GM19438 (cell line): ENCODE measurements at regions not wholly inside any gene's neighbourhood (a gene's known extent, or its start where the extent isn't known, plus 50 kb on each side); places are given as distances from the start of the nearest gene placed in this dataset.
"Not testable (repeated sequence)": the region's sequence is repeated elsewhere in the genome, so short reads cannot be mapped to it uniquely, and the experiment has no call there.

Source experiments
- ATAC-seq: cut with Tn5 transposase; IDR thresholded peaks from one replicate; pipeline ENCODE4 v1.9.1; 2021; ENCODE audit warnings: low read depth; ENCODE audit not compliant: unreplicated experiment

DNA sequence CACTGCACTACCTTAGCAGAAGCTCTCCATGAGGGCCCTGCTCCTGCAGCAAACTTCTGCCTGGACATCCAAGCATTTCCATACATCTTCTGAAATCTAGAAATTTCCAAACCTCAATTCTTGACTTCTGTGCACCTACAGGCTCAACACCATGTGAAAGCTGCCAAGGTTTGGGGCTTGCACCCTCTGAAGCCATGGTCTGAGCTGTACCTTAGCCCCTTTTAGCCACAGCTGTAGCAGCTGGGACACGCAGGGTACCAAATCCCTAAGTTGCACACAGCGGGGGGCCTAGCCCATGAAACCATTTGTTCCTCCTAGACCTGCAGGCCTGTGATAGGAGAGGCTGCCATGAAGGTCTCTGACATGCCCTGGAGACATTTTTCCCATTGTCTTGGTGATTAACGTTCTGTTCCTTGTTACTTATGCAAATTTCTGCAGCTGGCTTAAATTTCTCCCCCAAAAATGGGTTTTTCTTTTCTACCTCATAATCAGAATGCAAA is 102.7 kb downstream of the EN1 start:
- ATAC-seq = not testable (repeated sequence)

DNA sequence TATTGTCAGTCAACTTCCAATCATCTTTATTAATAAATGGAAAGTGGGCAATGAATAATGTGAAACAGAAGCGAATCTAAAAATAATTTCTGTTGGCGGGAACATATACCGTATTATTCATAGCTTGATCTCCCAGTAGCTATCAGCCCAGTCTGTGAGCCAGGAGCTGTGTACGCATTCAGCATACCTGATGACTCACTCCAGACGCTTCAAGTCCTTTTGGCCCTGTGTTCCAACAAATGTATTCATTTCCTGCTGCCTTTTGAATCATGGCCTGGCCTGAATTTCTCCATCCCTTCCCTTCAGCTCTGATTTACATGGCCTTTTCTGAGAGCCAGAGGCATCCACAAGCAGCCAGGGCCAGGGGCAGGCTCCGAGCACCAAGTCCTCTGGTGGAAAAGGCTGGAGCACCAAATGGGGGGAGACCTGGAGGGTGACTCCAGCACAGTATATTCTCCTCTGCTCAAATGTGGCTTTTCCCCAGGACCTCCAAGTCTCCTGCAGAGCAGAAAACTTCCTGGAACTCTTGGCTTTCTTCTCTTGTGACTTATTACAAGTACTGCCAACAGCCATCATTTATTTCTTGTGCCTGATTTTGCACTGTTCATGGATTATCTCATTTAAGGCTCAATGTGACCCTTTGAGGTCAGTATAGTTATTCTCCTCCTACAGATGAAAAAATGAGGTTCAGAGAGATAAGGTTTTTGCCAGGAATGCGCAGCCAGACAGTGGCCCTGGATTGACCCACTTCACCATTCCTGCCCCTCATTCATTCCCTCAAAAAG is 108.7 kb downstream of the EN1 start:
- ATAC-seq = no peak

DNA sequence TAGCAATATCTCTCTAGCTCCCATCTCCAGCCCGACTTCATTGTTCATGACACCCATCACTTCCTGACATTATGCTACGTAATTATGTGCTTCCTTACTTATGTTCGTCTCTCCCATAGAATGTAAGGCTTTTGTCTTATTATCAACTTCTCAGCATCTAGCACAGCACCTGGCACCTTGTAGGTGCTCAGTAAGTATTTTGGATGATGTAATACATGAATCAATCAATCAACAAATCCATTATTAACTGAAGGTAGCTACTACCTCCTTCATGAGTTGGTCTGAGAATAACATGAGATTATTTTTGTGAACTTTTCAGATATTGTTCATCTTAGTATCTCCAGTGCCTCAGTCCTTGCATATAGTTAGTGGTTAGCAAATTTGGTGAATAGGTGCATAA is 109.3 kb downstream of the EN1 start:
- ATAC-seq = no peak

DNA sequence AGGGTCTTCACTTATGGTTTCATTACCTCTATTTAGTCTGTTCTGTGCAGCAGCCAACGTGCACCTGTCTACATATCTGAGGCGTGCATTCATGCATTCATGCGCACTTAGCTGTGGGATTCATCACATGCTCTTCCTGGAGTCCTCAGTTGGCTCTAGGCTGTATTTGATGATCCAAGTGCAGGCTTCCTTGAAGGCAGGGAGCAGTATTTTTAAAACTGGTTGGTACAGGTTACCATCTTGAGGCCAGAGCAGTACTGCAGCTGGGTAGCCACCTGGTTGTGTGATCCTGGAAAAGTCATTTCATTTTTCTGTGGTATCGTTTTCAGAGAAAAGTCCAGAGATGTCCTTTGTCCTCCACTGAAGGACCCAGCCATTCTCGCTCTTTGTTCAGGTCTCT is 109.8 kb downstream of the EN1 start:
- no peak for ATAC-seq

DNA sequence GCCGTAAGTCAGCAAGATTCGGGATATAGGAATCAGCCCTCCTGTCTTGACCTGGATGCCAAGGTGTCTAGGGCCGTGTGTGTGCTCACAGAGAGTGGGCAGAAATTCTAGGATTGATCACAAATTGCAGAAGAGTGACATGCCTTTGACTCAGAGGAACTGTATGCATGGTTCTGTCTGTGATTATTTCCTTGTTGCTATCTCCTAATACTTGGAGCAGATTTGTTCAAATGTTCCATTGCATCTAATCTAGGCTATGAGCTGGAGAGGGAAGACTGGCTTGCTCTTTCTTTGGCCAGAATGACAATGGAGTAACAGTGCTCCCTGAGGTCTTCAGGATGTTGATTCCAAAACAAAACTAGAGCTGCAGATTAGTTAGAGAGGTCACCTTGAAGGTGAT is 115.0 kb downstream of the EN1 start:
- ATAC-seq = no peak

DNA sequence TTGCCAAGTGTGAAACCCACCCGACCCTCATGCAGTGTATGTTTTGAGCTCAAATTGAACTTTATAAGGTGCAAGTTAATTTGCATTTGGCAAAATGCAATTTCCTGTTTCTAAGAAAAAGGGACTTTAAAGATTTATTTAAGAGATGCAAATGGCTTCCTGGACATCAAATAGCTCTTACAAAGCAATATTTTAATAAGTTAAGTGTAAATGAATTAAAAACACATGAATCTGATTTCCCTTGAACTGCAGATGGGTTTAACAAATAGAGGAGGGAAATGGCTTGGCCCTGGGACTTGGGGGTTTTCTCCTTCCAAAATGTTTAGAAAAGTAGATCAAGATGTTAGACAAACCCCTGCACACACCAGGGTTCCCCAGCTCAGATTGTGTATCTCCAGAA is 116.0 kb downstream of the EN1 start:
- ATAC-seq = no peak

DNA sequence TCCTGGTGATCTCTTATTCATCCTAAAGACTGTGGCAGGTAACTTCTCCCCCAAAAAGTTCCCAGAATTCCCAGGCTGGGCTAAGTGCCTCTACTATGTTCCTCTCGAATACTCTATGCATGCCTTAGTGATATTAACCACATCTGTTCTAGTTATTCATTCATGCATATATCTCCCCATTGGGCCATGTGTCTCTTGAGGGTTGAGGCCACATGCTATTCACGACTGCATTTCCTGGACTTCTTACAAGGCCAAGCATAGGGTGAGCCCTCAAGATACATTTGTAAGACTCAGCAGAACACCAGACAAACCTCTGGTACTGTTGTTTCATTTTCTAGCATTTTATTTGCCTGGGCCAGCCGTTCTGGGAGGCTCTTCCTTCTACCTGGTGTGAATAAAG is 117.0 kb downstream of the EN1 start:
- ATAC-seq = no peak

DNA sequence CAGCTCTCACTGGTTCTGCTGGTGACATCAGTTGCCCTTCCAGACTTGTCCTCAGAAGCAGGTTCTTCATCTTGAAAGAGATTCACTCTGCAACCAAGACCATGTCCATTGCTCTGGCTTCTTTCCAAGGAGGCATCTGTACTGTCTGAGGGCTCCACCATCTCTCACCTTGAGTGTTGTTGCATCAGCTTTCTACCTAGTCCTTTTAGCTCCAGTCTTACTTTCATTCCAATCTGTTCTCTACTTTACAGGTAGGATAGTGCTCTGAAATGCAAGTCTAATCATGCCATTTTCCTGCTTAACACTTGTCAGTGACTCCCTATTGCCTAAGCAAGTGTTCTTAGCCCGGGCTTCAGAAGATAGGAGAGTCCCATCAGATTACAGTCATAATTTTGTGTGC is 117.7 kb downstream of the EN1 start:
- ATAC-seq = no peak

DNA sequence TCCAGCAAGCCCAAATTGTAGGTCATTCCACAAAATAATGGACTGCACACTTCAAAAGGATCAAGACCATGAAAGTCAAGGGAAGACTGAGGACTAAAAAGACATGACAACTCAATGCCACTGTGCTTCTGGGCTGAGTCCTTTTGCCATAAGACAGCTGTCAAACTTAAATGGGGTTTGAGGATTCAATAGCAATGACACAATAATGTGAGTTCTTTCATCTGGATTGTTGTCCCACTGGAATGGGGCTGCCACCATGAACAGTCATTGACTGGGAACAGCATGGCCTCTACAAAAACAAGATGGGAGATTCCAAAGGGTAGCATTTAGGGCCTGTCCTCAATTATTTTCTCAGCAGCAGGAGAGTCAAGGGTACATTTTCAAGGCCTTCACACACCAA is 118.5 kb downstream of the EN1 start:
- ATAC-seq = no peak

DNA sequence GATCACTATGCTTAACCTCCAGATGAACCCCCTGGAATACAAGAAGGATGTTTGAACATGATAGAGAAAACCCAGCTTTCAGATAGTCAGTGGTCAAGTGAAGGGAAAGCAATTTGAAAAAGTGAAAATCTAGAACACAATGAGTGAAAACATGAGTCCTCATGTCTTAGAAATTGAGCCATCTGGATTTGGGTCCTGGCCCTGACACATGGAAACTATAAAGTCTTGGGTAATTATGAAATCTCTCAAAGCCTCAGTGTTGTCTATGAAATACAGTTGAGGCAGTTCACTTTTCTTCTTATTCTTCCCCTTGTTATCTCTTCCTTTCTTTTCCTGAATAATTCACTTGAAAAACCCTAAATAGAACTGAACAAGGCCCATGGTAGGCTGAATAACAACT is 120.6 kb downstream of the EN1 start:
- no peak for ATAC-seq

DNA sequence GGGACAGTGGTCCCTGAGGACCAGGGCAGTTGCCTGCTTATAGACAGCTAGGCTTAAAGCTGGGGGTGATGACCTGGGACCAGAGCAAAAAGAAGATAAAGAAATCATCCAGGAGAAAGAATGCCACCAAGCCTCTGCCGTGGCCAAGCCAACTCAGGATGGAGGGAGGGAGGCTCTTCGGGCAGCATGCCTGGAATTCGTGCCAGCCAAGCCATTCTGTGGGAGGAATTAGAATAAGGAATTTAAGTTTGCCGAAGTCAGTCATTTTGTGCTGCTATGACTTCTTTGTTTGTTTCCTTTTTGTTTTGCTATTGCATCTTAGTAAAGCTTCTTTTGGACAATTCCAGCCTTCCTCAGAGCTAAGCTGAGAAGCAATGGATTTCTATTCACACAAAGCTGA is 124.1 kb downstream of the EN1 start:
- no peak for ATAC-seq

DNA sequence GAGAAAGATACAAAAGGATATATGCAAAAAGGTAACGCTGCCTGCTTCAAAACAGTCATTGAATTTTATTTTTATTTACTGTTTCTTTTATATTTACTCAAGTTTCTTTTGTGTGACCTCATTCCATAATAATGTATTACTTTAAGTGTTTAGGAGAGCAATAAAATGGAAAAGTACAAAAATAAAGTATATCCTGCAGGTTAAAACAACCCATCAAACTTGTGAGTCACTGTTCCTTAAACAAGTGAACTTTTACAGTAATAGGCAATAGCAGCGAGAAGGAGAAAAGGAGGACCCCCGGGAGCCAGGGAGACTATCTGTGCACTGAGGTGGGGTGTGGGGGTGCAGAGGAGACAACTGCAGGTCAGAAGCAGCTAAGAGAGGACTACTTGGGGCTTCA is 124.5 kb downstream of the EN1 start:
- ATAC-seq = no peak

DNA sequence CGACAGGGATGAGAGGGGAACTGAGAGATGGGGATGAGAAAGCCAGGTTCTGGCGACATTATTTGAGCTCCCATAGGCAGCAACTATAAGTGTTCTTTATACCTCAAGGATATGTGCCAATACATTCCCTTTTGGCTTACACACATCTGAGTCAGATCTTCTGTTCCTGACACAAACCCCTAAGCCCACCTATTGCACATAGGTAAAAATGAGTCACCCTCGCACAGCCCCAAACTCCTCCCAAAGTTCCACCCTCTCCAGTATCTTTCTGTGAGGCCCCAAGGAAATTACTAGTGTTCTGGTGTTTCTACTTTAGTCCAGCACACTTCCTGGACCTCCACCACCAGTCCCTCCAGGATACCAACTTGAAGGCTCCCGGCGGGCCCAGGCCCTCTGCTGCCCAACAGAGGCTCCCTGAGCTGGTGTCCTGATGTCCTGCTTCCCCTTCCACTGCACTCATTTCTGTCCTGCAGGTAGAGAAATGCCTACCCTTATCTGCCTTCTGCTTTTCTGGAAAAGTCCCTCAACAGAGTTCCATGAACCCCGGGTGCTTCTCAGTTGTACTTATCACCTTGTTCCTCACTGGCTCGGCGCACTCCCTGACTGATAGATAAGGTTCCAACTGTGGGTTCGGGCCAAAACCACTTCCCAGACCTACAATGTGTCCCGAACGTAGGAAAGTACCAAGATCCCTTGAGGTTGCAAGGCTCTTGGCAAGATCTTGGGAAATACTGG is 125.5 kb downstream of the EN1 start:
- no peak for ATAC-seq

DNA sequence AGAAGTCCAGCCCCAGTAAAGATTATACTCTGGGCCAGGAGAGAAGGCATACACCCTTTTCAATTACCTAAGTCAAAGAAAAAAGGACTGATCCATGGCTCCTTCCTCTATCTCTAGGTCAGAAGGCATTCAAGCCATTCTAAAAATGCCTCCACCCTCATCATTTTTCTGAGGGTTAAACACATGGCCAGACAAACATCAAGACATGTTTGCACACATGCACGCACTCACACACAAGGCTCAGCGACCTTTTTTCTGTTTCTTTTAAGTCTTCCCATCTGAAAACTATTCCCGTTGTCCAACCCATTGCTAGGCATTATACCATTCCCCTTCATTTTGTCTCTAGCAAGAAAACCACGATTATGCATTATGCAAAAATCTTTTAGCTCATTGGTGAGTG is 126.6 kb downstream of the EN1 start:
- no peak for ATAC-seq

DNA sequence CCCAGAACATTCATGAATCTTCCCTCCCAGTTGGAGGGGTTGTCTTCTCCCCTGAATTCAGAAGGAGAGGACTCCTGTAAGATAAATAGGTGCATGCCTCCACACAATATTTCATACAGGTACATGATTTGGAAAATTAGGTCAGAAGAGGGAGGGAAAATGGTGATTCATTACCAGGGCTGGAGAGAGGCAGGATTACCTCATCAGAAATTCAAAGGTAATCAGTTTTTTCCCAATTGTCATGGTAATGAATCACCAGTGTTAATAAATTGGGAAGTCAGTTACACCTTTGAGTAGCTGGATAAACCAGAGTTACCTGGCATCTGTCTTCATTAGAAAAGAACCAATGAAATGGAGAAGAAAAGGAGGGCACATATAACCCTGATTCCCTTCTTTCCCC is 128.5 kb downstream of the EN1 start:
- no peak for ATAC-seq

DNA sequence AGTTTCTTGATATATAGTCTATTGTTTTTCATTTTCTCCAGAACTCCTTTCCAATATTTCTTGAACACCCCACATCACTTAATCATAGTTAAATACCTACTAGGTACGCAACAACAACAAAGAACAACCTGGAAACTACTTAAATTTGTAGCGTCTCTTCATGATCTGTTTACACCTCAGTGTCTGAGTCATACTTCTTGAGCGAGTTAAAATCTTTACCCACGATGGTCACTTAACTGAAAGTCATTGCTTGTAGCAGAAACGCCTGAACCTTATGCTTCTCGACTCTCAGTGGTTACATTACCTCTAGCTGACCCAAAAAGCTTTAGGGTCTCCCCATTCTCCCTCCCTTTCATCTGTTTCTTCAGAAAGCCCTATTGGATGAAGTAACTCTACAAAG is 131.3 kb downstream of the EN1 start:
- no peak for ATAC-seq

DNA sequence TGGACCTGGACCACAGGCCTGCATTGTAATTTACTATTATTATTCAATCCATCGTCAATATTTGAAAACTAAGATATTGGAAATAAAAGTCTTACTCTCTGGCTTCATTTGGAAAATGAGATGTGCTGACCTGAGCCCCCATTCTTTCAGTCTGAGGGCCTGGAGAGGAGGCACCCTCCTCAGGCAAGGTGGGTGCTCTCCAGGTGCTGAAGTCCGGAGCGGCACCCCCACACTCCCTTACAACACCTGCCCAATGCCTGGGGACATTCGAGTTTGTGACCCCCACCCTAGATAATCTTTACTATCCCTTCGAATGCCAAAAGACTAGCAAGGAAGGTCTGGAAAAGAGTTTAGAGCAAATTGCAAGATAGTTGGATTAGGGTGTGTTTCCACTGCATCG is 133.3 kb downstream of the EN1 start:
- ATAC-seq = no peak

DNA sequence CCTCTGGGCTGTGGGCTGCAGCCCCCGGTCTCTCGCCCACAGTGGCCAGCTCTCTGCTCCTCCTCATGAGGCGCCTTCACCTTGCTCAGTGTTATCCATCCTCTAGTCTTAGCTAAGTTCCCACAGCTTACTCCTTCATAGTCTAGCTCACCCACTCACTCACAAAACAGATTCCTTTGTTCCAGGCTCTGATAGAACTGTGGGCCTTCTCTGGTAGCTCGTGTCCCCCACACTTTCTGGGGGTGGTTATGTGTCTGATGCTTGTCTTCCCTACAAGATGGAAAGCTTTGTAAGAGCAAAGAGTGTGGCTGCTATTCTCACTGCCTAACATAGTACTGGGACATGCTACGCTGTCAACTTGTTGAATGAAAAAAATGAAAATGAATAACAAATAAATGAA is 135.8 kb downstream of the EN1 start:
- no peak for ATAC-seq

DNA sequence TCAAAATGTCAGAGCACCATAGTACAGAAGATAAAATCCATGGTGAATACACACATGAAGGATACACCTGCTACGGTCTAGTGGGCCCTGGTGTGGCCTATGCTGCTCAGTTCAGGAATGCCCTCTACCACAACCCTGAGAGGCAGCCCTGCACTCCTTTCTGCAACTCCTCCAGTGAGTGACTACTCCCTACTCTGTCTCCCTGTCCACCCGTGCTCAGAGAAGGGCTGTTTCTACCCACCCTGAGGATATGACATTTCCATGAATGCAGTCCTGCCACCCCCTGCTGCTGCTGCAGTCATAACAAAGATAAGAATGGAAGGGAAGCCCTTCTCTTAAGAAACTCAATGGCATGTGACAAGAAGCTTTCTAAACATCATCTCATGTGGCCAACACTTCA is 137.0 kb downstream of the EN1 start:
- ATAC-seq = no peak

DNA sequence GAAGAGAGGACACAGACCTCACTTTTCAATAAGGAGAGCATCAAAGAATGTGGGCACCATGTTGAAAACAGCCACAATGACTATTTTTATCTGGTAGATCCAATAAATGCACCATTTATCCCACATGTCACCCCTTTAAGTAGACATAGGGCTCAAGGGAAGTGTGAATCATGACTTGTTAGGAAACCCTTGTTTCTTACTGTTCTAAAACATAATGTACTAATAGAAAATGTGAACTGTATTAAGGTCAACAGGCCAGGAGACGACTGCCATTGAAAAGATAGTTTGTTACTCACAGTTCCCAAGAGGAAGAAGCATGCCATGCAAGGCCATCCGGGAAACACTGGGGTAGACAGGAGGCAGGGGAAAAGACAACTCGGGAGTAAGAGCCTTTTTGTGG is 137.7 kb downstream of the EN1 start:
- ATAC-seq = no peak

DNA sequence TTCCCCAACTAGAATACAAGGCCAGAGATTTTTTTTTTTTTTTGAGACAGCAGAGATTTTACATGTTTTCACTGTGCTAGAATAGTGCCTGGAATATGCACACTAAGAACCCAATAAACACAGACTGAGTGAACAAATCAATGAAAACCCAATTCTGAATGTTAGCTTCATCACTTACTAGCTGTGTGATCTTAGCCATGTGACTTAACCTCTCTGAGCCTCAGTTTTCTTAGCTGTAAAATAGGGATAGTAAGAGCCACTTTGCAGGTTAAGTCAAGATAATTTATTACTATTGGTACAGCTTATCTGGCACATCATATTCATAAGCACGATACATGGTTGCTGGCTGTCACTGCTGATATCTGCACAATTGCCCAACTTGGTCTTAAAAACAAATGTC is 140.6 kb downstream of the EN1 start:
- ATAC-seq = no peak

DNA sequence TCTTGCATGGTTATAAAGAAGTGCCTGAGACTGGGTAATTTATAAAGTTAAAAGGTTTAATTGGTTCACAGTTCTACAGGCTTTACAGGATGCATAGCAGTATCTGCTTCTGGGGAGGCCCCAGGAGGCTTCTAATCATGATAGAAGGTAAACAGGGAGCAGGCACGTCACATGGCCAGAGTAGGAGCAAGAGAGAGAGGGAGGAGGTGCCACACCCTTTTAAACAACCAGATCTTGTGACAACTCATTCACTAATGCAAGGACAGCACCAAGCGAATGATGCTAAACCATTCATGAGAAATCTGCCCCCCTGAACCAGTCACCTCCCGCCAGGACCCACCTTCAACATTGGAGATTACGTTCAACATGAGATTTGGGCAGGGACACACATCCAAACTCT is 141.1 kb downstream of the EN1 start:
- ATAC-seq = no peak
